Cardiac fibroblast (primary cell): ENCODE measurements at regions not wholly inside any gene's neighbourhood (a gene's known extent, or its start where the extent isn't known, plus 50 kb on each side); places are given as distances from the start of the nearest gene placed in this dataset.
A peak's percentile ranks its signal among the peaks of the same experiment; 100 is the strongest.

Experiments used
- DNase-seq, 2 donors: peaks; one replicate each; pipeline versions ENCODE4 v3.0.0 to v3.0.0-alpha.2; 2010; ENCODE audit warnings: low read depth in 2 of 2
- H3K4me3 ChIP-seq, 2 donors: replicated peaks in 1 of 2; 1 replicate in 1 of 2; 2 replicates in 1 of 2; pipeline ENCODE4 v1.5.1; 2011; ENCODE audit warnings: low read depth in 2 of 2, low read length in 2 of 2, mild to moderate bottlenecking in 2 of 2, moderate library complexity in 1 of 2
- CTCF ChIP-seq: IDR thresholded peaks from one replicate; pipeline ENCODE4 v1.5.1; 2011; ENCODE audit warnings: low read depth, mild to moderate bottlenecking, low read length, inconsistent platforms

GRCh38 chr22:26784772-26785171, 127.4 kb downstream of the MIAT start:
- no peak overlapping the region for H3K4me3 ChIP-seq
- no peak for TF ChIP-seq CTCF
- no peak for DNase-seq

- DNase-seq = no peak
Measured at GRCh38 chr22:26785932-26786331, 128.5 kb downstream of the MIAT start.

GRCh38 chr22:26786398-26786797, 129.0 kb downstream of the MIAT start:
- H3K4me3 ChIP-seq = no peak overlapping the region
- no peak for TF ChIP-seq CTCF
- no peak for DNase-seq

More at GRCh38 chr22:26785932-26786331, 128.5 kb downstream of the MIAT start:
- H3K4me3 ChIP-seq = no peak overlapping the region
- TF ChIP-seq CTCF = no peak

GRCh38 chr22:26789951-26790350, 132.6 kb downstream of the MIAT start:
- DNase-seq = peak in 1 of 2 donors; percentile 17
- no peak for TF ChIP-seq CTCF
- H3K4me3 ChIP-seq = no peak overlapping the region

- no peak for DNase-seq
- no peak overlapping the region for H3K4me3 ChIP-seq
- no peak for TF ChIP-seq CTCF
Measured at GRCh38 chr22:26792522-26792921, 135.1 kb downstream of the MIAT start.

- DNase-seq = no peak
- no peak for TF ChIP-seq CTCF
- no peak overlapping the region for H3K4me3 ChIP-seq
Measured at GRCh38 chr22:26796785-26797184, 139.4 kb downstream of the MIAT start.

GRCh38 chr22:26797910-26798309, 140.5 kb downstream of the MIAT start:
- DNase-seq = no peak
- TF ChIP-seq CTCF = no peak
- no peak overlapping the region for H3K4me3 ChIP-seq
